K562 (cell line): ENCODE measurements at regions not wholly inside any gene's neighbourhood (a gene's known extent, or its start where the extent isn't known, plus 50 kb on each side); places are given as distances from the start of the nearest gene placed in this dataset.

Experiments
- ATAC-seq: fragments of 200-7000 bp; cut with Tn5 transposase; 3 replicates; pipeline ENCODE4 v1.9.1; 2020; ENCODE audit warnings: moderate library complexity
- BruUV-seq: library from RNA; stranded (reverse); fragments of 400-500 nt; replicated peaks from 2 replicates; lab custom pipeline; 2021; lab: Mats Ljungman, UMichigan
- CTCF ChIA-PET: fragments of 300-600 bp; formaldehyde crosslinking; extraction: SDS; loops from one replicate; lab custom pipeline; 2021; ENCODE audit warnings: low intra/inter-chr PET ratio; lab: Yijun Ruan, JAX
- POLR2A ChIA-PET: fragments of 300-600, 350-650 bp; sonication (Branson Sonifier 250); formaldehyde crosslinking; extraction: SDS; loops from one replicate; lab custom pipeline; 2021; ENCODE audit warnings: antibody characterized with exemption, inconsistent platforms; lab: Yijun Ruan, JAX
- DNase-seq, 4 experiments: peaks; one replicate each; pipeline versions ENCODE4 v3.0.0 to v3.0.0-alpha.2; 2011 to 2018; ENCODE audit warnings: low spot score in 3 of 4, mixed read lengths in 3 of 4; ENCODE audit errors: extremely low read depth in 1 of 4
- FAIRE-seq: peaks from 2 replicates; lab custom pipeline; 2011; peaks lifted over from hg19 to GRCh38; lab: Jason Lieb, UNC
- H2AFZ ChIP-seq: 2 replicates; pipeline ENCODE4 v1.6.0; 2011; ENCODE audit warnings: low read depth, low read length, control low read depth, inconsistent platforms
- H3K27ac ChIP-seq: fragments of 200-600 bp; 3 replicates; pipeline ENCODE4 v1.8.0; 2011; ENCODE audit warnings: low read depth, mild to moderate bottlenecking, control low read depth, inconsistent platforms, low read length, moderate library complexity, mixed read lengths; ENCODE audit errors: extremely low read depth
- H3K27me3 ChIP-seq, 2 experiments: fragments of 300-600 bp in 1 of 2; 2 replicates in 1 of 2; 3 replicates in 1 of 2; pipeline versions ENCODE4 v1.6.0 to v1.8.0; 2011; ENCODE audit warnings: inconsistent platforms in 2 of 2, low read length in 2 of 2, mild to moderate bottlenecking in 1 of 2, mixed read lengths in 1 of 2, moderate library complexity in 1 of 2; ENCODE audit not compliant: control insufficient read depth in 2 of 2, insufficient read depth in 2 of 2
- H3K36me3 ChIP-seq: fragments of 300-600 bp; 3 replicates; pipeline ENCODE4 v1.8.0; 2011; ENCODE audit warnings: mild to moderate bottlenecking, low read length, inconsistent platforms; ENCODE audit not compliant: control insufficient read depth, insufficient read depth
- H3K4me1 ChIP-seq, 2 experiments: fragments of 200-600 bp in 1 of 2; replicated peaks in 1 of 2; 2 replicates in 1 of 2; 3 replicates in 1 of 2; pipeline versions ENCODE4 v1.5.1 to v1.8.0; 2011; ENCODE audit warnings: inconsistent platforms in 2 of 2, low read length in 2 of 2, mild to moderate bottlenecking in 1 of 2, mixed read lengths in 1 of 2, moderate library complexity in 1 of 2; ENCODE audit not compliant: control insufficient read depth in 2 of 2, insufficient read depth in 2 of 2
- H3K4me2 ChIP-seq: 2 replicates; pipeline ENCODE4 v1.6.1; 2011; ENCODE audit warnings: low read length, control low read depth, inconsistent platforms, mixed read lengths; ENCODE audit not compliant: insufficient read depth
- H3K4me3 ChIP-seq: fragments of 200-600 bp; sonication (generic), shearing (Covaris generic); 2 replicates; pipeline ENCODE4 v1.5.1; 2016; ENCODE audit warnings: control low read depth, inconsistent platforms
- H3K79me2 ChIP-seq: fragments of 200-600 bp; 3 replicates; pipeline ENCODE4 v1.8.0; 2011; ENCODE audit warnings: low read length, inconsistent platforms; ENCODE audit not compliant: control insufficient read depth, insufficient read depth
- H3K9ac ChIP-seq, 2 experiments: 2 replicates each; pipeline versions ENCODE4 v1.6.0 to v1.6.1; 2011; ENCODE audit warnings: low read depth in 2 of 2, low read length in 2 of 2, control low read depth in 1 of 2, inconsistent platforms in 1 of 2, mild to moderate bottlenecking in 1 of 2, mixed read lengths in 1 of 2; ENCODE audit not compliant: insufficient read depth in 1 of 2
- H3K9me1 ChIP-seq: one replicate; pipeline ENCODE4 v1.6.0; 2011; ENCODE audit warnings: inconsistent platforms, mild to moderate bottlenecking, low read length, moderate library complexity; ENCODE audit not compliant: control insufficient read depth, insufficient read depth
- H3K9me3 ChIP-seq: replicated peaks from 2 replicates; pipeline ENCODE4 v1.5.1; 2011; ENCODE audit warnings: low read depth, low read length, inconsistent platforms; ENCODE audit not compliant: control insufficient read depth, insufficient read depth
- H4K20me1 ChIP-seq: replicated peaks from 2 replicates; pipeline ENCODE4 v1.6.1; 2011; ENCODE audit warnings: low read length, inconsistent platforms, mixed read lengths; ENCODE audit not compliant: control insufficient read depth, insufficient read depth
- DMBX1 ChIP-seq: fragments of 250-450 bp; sonication (Bioruptor Pico); IDR thresholded peaks from 2 replicates; pipeline ENCODE4 v1.8.0; 2022; ENCODE audit warnings: inconsistent platforms, mild to moderate bottlenecking, moderate library complexity, borderline replicate concordance
- EWSR1 ChIP-seq: fragments of 450-650 bp; IDR thresholded peaks from 2 replicates; pipeline ENCODE4 v1.6.1; 2018; ENCODE audit warnings: borderline replicate concordance, mild to moderate bottlenecking, low read depth, moderate library complexity; ENCODE audit not compliant: partially characterized antibody
- HDAC1 ChIP-seq, 2 experiments: fragments of 450-650 bp; IDR thresholded peaks; 2 replicates each; pipeline ENCODE4 v1.6.1; 2016 to 2017; ENCODE audit warnings: inconsistent platforms in 1 of 2, mild to moderate bottlenecking in 1 of 2, moderate library complexity in 1 of 2
- KDM1A ChIP-seq, 2 experiments: fragments of 450-650 bp; IDR thresholded peaks; 2 replicates each; pipeline ENCODE4 v1.6.1; 2016; ENCODE audit warnings: mild to moderate bottlenecking in 2 of 2
- PHF8 ChIP-seq: fragments of 200-600 bp; sonication (generic); IDR thresholded peaks from 2 replicates; pipeline ENCODE4 v1.6.1; 2012; ENCODE audit warnings: mixed run types, mild to moderate bottlenecking, inconsistent platforms, low read length, moderate library complexity, borderline replicate concordance
- PPARD ChIP-seq: fragments of 250-450 bp; sonication (Bioruptor Pico); IDR thresholded peaks from 2 replicates; pipeline ENCODE4 v1.8.0; 2022; ENCODE audit warnings: inconsistent platforms, mild to moderate bottlenecking, moderate library complexity
- TCF7 ChIP-seq: sonication (generic); IDR thresholded peaks from 2 replicates; pipeline ENCODE4 v1.6.1; 2016; ENCODE audit warnings: antibody characterized with exemption, borderline replicate concordance
- TCF7L2 ChIP-seq: fragments of 150-350 bp; IDR thresholded peaks from 2 replicates; pipeline ENCODE4 v1.6.1; 2016; ENCODE audit warnings: low read depth, mild to moderate bottlenecking, low read length, moderate library complexity
- ZBED1 ChIP-seq: IDR thresholded peaks from 2 replicates; pipeline ENCODE4 v1.6.1; 2014
- ZNF436 ChIP-seq: fragments of 250-450, 450-650 bp; sonication (Bioruptor Pico); formaldehyde crosslinking; IDR thresholded peaks from 2 replicates; pipeline ENCODE4 v1.7.0; 2020; ENCODE audit warnings: mild to moderate bottlenecking
- WGBS: fragments of 100-300 bp; shearing (Covaris generic); methylation state at CpG from one replicate; pipeline ENCODE4 v1.1.6; 2016; ENCODE audit warnings: low coverage, mixed read lengths; ENCODE audit not compliant: insufficient coverage; ENCODE audit errors: missing lambda C conversion rate; 5-methylcytosine and 5-hydroxymethylcytosine counted together
- in situ Hi-C: fragments of 300-500 bp; cut with MboI; formaldehyde crosslinking; loops from 4 replicates; pipeline ENCODE4 v1.15.0; 2018; ENCODE audit warnings: inconsistent platforms, mixed read lengths
- intact Hi-C: fragments of 100-400 bp; cut with micrococcal nuclease; formaldehyde crosslinking; loops from 2 replicates; pipeline ENCODE4 v1.14.2; 2022
- TF ChIP-seq, protein P1 (sequence below): fragments of 450-650 bp; conservative IDR thresholded peaks from 2 replicates; pipeline ENCODE4 v1.6.1; 2016; ENCODE audit warnings: missing genetic modification characterization, low read depth, mild to moderate bottlenecking, missing compliant biosample characterization, moderate library complexity
- TF ChIP-seq, protein P2 (sequence below): sonication (generic); formaldehyde crosslinking; IDR thresholded peaks from 2 replicates; pipeline ENCODE4 v1.9.0; 2022; ENCODE audit warnings: mild to moderate bottlenecking, missing genetic modification reagents
- TF ChIP-seq, protein P3 (sequence below): sonication (generic); formaldehyde crosslinking; IDR thresholded peaks from 2 replicates; pipeline ENCODE4 v1.8.1; 2023; ENCODE audit warnings: mild to moderate bottlenecking, missing genetic modification reagents
- TF ChIP-seq, protein P4 (sequence below): fragments of 450-650 bp; IDR thresholded peaks from 2 replicates; pipeline ENCODE4 v1.6.1; 2016; ENCODE audit warnings: antibody characterized with exemption

DNA sequence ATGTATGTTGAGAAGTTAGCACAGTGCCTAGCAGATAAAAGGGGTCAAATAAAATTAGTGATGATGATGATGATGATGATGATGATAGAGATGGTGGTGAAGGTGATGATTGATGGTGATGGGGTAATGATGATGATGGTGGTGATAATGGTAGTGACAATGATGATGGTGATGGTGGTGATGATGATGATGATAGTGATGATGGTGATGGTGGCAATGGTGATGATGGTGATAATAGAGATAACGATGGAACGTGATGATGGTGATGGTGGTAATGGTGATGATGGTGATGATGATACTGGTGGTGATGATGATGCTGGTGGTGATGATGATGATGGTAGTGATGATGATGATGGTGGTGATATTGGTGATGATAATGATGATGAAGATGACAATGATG, 223.7 kb downstream of the FOXL1 start (continued):
- TF ChIP-seq HDAC1 (IDR thresholded peaks at IDR 0.05) (peak in 1 of 2 experiments; percentile 46; a peak in 2 of 4 replicates), KDM1A (IDR thresholded peaks at IDR 0.05) (peak in 1 of 2 experiments; percentile 26; a peak in 1 of 4 replicates), ZBED1 (no peak), PHF8 (no peak)
- TF ChIP-seq, all 486 proteins: peak for 5

DNA sequence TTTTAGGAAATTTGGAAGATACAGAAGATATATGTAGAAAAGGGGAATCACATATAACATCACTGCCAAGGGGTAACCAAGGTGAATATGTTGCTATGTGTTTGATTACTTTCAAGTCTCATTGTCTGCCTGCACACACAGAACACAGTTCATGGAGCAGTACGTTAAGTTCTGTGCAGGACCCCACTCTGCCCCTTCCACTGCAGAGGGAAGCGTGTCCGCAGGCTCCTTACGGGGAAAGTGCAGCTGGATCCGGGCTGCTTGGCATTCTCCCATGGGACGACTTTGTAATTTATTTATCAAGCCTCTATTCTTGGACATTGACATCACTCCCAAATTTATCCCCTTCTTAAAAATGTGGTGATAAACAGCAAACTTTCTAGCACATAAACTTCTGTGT, 226.8 kb downstream of the FOXL1 start:
- H4K20me1 ChIP-seq = no peaks in the 10 kb centered on the region; the same call in 1 of the 2 replicates
- no peaks in the 10 kb centered on the region for H3K36me3 ChIP-seq
- H3K9me3 ChIP-seq = no peaks in the 10 kb centered on the region
- H3K9me1 ChIP-seq = no peaks in the 10 kb centered on the region
- no peak for ATAC-seq
- H2AFZ ChIP-seq = no peak overlapping the region
- no peaks in the 10 kb centered on the region for H3K79me2 ChIP-seq
- ChIA-PET POLR2A (interaction anchor here (0.6 kb wide), 1 partner anchor 119 kb away, joined by 3 read pairs; no protein-coding TSS in a partner anchor), CTCF (no interaction called here)
- in situ Hi-C loops = no loop called here
- intact Hi-C loops = no loop called here
- no TSS peak for BruUV-seq
- no peak overlapping the region for H3K4me2 ChIP-seq
- no peak overlapping the region for H3K27ac ChIP-seq
- 1% methylated on average over 6 of the region's 6 CpGs for WGBS
- H3K4me3 ChIP-seq = no peak overlapping the region
- H3K4me1 ChIP-seq = no peaks in the 10 kb centered on the region
- H3K27me3 ChIP-seq = peaks cover 25 to 42% of the 10 kb centered on the region in 2 experiments; a peak in 4 of 5 replicates
- no peak for DNase-seq
- H3K9ac ChIP-seq = no peak overlapping the region
- no peak for FAIRE-seq
- no peak for TF ChIP-seq TCF7
- TF ChIP-seq TCF7L2 = no peak
- TF ChIP-seq, protein P1, sequence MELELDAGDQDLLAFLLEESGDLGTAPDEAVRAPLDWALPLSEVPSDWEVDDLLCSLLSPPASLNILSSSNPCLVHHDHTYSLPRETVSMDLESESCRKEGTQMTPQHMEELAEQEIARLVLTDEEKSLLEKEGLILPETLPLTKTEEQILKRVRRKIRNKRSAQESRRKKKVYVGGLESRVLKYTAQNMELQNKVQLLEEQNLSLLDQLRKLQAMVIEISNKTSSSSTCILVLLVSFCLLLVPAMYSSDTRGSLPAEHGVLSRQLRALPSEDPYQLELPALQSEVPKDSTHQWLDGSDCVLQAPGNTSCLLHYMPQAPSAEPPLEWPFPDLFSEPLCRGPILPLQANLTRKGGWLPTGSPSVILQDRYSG (tag) = no peak
- TF ChIP-seq DMBX1 = no peak
- no peak for TF ChIP-seq ZNF436 (CRISPR knock-in tag)
- TF ChIP-seq, protein P2, sequence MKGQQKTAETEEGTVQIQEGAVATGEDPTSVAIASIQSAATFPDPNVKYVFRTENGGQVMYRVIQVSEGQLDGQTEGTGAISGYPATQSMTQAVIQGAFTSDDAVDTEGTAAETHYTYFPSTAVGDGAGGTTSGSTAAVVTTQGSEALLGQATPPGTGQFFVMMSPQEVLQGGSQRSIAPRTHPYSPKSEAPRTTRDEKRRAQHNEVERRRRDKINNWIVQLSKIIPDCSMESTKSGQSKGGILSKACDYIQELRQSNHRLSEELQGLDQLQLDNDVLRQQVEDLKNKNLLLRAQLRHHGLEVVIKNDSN = no peak
- TF ChIP-seq, protein P3, sequence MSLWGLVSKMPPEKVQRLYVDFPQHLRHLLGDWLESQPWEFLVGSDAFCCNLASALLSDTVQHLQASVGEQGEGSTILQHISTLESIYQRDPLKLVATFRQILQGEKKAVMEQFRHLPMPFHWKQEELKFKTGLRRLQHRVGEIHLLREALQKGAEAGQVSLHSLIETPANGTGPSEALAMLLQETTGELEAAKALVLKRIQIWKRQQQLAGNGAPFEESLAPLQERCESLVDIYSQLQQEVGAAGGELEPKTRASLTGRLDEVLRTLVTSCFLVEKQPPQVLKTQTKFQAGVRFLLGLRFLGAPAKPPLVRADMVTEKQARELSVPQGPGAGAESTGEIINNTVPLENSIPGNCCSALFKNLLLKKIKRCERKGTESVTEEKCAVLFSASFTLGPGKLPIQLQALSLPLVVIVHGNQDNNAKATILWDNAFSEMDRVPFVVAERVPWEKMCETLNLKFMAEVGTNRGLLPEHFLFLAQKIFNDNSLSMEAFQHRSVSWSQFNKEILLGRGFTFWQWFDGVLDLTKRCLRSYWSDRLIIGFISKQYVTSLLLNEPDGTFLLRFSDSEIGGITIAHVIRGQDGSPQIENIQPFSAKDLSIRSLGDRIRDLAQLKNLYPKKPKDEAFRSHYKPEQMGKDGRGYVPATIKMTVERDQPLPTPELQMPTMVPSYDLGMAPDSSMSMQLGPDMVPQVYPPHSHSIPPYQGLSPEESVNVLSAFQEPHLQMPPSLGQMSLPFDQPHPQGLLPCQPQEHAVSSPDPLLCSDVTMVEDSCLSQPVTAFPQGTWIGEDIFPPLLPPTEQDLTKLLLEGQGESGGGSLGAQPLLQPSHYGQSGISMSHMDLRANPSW (CRISPR knock-in tag) = no peak
- TF ChIP-seq PPARD (CRISPR knock-in tag) = no peak
- no peak for TF ChIP-seq EWSR1
- TF ChIP-seq, protein P4, sequence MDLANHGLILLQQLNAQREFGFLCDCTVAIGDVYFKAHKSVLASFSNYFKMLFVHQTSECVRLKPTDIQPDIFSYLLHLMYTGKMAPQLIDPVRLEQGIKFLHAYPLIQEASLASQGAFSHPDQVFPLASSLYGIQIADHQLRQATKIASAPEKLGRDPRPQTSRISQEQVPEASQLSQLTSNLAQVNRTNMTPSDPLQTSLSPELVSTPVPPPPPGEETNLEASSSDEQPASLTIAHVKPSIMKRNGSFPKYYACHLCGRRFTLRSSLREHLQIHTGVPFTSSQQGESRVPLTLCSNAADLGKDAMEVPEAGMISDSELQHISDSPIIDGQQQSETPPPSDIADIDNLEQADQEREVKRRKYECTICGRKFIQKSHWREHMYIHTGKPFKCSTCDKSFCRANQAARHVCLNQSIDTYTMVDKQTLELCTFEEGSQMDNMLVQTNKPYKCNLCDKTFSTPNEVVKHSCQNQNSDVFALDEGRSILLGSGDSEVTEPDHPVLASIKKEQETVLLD = no peak
